HCT116 (cell line): ENCODE measurements at regions not wholly inside any gene's neighbourhood (a gene's known extent, or its start where the extent isn't known, plus 50 kb on each side); places are given as distances from the start of the nearest gene placed in this dataset.

Experiments used
- ATAC-seq: fragments of 200-7000 bp; cut with Tn5 transposase; 2 replicates; pipeline ENCODE4 v1.9.1; 2020; ENCODE audit warnings: mild to moderate bottlenecking, moderate library complexity
- BruUV-seq: library from RNA; stranded (reverse); fragments of 400-500 nt; replicated peaks from 2 replicates; lab custom pipeline; 2021; lab: Mats Ljungman, UMichigan
- CTCF ChIA-PET: fragments of 300-600 bp; sonication (Branson Sonifier 250); formaldehyde crosslinking; loops from one replicate; lab custom pipeline; 2021; ENCODE audit warnings: antibody characterized with exemption; lab: Charles Lee
- POLR2A ChIA-PET: fragments of 300-600, 350-600 bp; sonication (Branson Sonifier 250); formaldehyde crosslinking; loops from one replicate; lab custom pipeline; 2021; ENCODE audit warnings: antibody characterized with exemption; lab: Charles Lee
- RAD21 ChIA-PET, 2 experiments: fragments of 300-600 bp; sonication (Branson Sonifier 250); formaldehyde crosslinking; loops; one replicate each; lab custom pipeline; 2023; ENCODE audit warnings: low total read pairs in 2 of 2; ENCODE audit not compliant: uncharacterized antibody in 2 of 2, unreplicated experiment in 2 of 2, low non-redundant PET in 1 of 2; lab: Charles Lee
- DNase-seq: peaks from one replicate; pipeline ENCODE4 v3.0.0-alpha.2; 2010; ENCODE audit warnings: low read depth, low spot score
- H2AFZ ChIP-seq: fragments of 200-600 bp; shearing (Covaris generic), sonication (generic); 2 replicates; pipeline ENCODE4 v1.6.1; 2017; ENCODE audit warnings: low read depth, mixed run types, mixed read lengths, antibody characterized with exemption, low read length; ENCODE audit not compliant: poor library complexity, severe bottlenecking
- H3K27ac ChIP-seq: 2 replicates; pipeline ENCODE4 v1.5.1; 2012; ENCODE audit warnings: low read depth, low read length
- H3K27me3 ChIP-seq: fragments of 200-600 bp; sonication (generic); 2 replicates; pipeline ENCODE4 v1.6.1; 2016; ENCODE audit warnings: mixed run types, low read length, mixed read lengths; ENCODE audit not compliant: insufficient read depth
- H3K36me3 ChIP-seq, 2 experiments: fragments of 200-500 bp in 1 of 2; fragments of 200-600 bp in 1 of 2; sonication (Bioruptor generic) in 1 of 2; sonication (generic) in 1 of 2; 2 replicates each; pipeline versions ENCODE4 v1.5.1 to v1.6.1; 2014 to 2016; ENCODE audit warnings: low read length in 2 of 2, inconsistent platforms in 1 of 2, mixed read lengths in 1 of 2, mixed run types in 1 of 2; ENCODE audit not compliant: insufficient read depth in 2 of 2, control insufficient read depth in 1 of 2
- H3K4me1 ChIP-seq, 2 experiments: fragments of 200-600 bp in 1 of 2; sonication (generic) in 1 of 2; 2 replicates each; pipeline versions ENCODE4 v1.5.1 to v1.6.1; 2012 to 2017; ENCODE audit warnings: low read length in 2 of 2, inconsistent platforms in 1 of 2, mild to moderate bottlenecking in 1 of 2, mixed read lengths in 1 of 2, mixed run types in 1 of 2, moderate library complexity in 1 of 2; ENCODE audit not compliant: insufficient read depth in 2 of 2, control insufficient read depth in 1 of 2
- H3K4me2 ChIP-seq: fragments of 200-600 bp; sonication (generic); 2 replicates; pipeline ENCODE4 v1.6.1; 2017; ENCODE audit warnings: mixed run types, low read length, mixed read lengths
- H3K4me3 ChIP-seq, 2 experiments: fragments of 200-600 bp in 1 of 2; sonication (generic) in 1 of 2; replicated peaks in 1 of 2; 2 replicates each; pipeline ENCODE4 v1.5.1; 2011 to 2016; ENCODE audit warnings: low read length in 2 of 2, control low read depth in 1 of 2, low read depth in 1 of 2, mild to moderate bottlenecking in 1 of 2, mixed read lengths in 1 of 2, mixed run types in 1 of 2
- H3K79me2 ChIP-seq: fragments of 200-600 bp; sonication (generic); 2 replicates; pipeline ENCODE4 v1.6.1; 2017; ENCODE audit warnings: mild to moderate bottlenecking, mixed run types, low read length, moderate library complexity, mixed read lengths; ENCODE audit not compliant: insufficient read depth
- H3K9ac ChIP-seq: fragments of 200-600 bp; sonication (generic); 2 replicates; pipeline ENCODE4 v1.6.1; 2016; ENCODE audit warnings: low read length, mixed read lengths
- H3K9me2 ChIP-seq: fragments of 200-600 bp; sonication (generic), shearing (Covaris generic); 2 replicates; pipeline ENCODE4 v1.6.1; 2017; ENCODE audit warnings: mixed run types, mild to moderate bottlenecking, moderate library complexity; ENCODE audit not compliant: insufficient read depth
- H3K9me3 ChIP-seq, 2 experiments: fragments of 200-500 bp in 1 of 2; fragments of 200-600 bp in 1 of 2; sonication (Bioruptor generic) in 1 of 2; sonication (generic) in 1 of 2; 2 replicates each; pipeline ENCODE4 v1.6.1; 2014 to 2017; ENCODE audit warnings: low read length in 2 of 2, mixed read lengths in 2 of 2, inconsistent platforms in 1 of 2, low read depth in 1 of 2, mild to moderate bottlenecking in 1 of 2, mixed run types in 1 of 2, moderate library complexity in 1 of 2; ENCODE audit not compliant: control insufficient read depth in 1 of 2, insufficient read depth in 1 of 2
- H4K20me1 ChIP-seq: fragments of 200-600 bp; sonication (generic), shearing (Covaris generic); 2 replicates; pipeline ENCODE4 v1.6.1; 2017; ENCODE audit warnings: mixed run types, mild to moderate bottlenecking, moderate library complexity; ENCODE audit not compliant: insufficient read depth
- CEBPB ChIP-seq: IDR thresholded peaks from 2 replicates; pipeline ENCODE4 v1.6.1; 2012; ENCODE audit warnings: low read depth
- CTCF ChIP-seq, 3 experiments: fragments of 200-600 bp in 1 of 3; sonication (generic) in 1 of 3; IDR thresholded peaks in 2 of 3; conservative IDR thresholded peaks in 1 of 3; 2 replicates each; pipeline ENCODE4 v1.5.1; 2012 to 2017; ENCODE audit warnings: low read depth in 2 of 3, low read length in 2 of 3, antibody characterized with exemption in 1 of 3, borderline replicate concordance in 1 of 3, control low read depth in 1 of 3, mild to moderate bottlenecking in 1 of 3, mixed read lengths in 1 of 3, mixed run types in 1 of 3, moderate library complexity in 1 of 3; ENCODE audit not compliant: insufficient read depth in 1 of 3
- EGR1 ChIP-seq: IDR thresholded peaks from 2 replicates; pipeline ENCODE4 v1.6.1; 2012; ENCODE audit warnings: low read depth
- ELF1 ChIP-seq: IDR thresholded peaks from 2 replicates; pipeline ENCODE4 v1.6.1; 2012; ENCODE audit warnings: low read depth, borderline replicate concordance
- EZH2 ChIP-seq: fragments of 200-600 bp; sonication (generic); IDR thresholded peaks from 2 replicates; pipeline ENCODE4 v1.6.1; 2017; ENCODE audit warnings: antibody characterized with exemption, mixed run types
- EZH2phosphoT487 ChIP-seq: fragments of 200-600 bp; IDR thresholded peaks from 2 replicates; pipeline ENCODE4 v1.6.1; 2018; ENCODE audit warnings: antibody characterized with exemption, borderline replicate concordance
- FOSL1 ChIP-seq: IDR thresholded peaks from 2 replicates; pipeline ENCODE4 v1.6.1; 2012; ENCODE audit warnings: low read depth
- MAX ChIP-seq: IDR thresholded peaks from 2 replicates; pipeline ENCODE4 v1.6.1; 2012
- POLR2A ChIP-seq: IDR thresholded peaks from 2 replicates; pipeline ENCODE4 v1.7.0; 2011; ENCODE audit warnings: borderline replicate concordance; ENCODE audit not compliant: insufficient read depth, insufficient read length; ENCODE audit errors: extremely low read depth
- POLR2AphosphoS5 ChIP-seq: IDR thresholded peaks from 2 replicates; pipeline ENCODE4 v1.6.1; 2011; ENCODE audit warnings: mild to moderate bottlenecking, low read depth, low read length, moderate library complexity
- RAD21 ChIP-seq: IDR thresholded peaks from 2 replicates; pipeline ENCODE4 v1.6.1; 2012; ENCODE audit warnings: low read depth, mild to moderate bottlenecking
- REST ChIP-seq: IDR thresholded peaks from 2 replicates; pipeline ENCODE4 v1.6.1; 2012; ENCODE audit warnings: low read depth
- SP1 ChIP-seq: IDR thresholded peaks from 2 replicates; pipeline ENCODE4 v1.6.1; 2012; ENCODE audit warnings: low read depth
- TCF7L2 ChIP-seq: IDR thresholded peaks from 2 replicates; pipeline ENCODE4 v1.7.0; 2011; ENCODE audit warnings: borderline replicate concordance, inconsistent platforms; ENCODE audit not compliant: insufficient read depth, insufficient read length; ENCODE audit errors: extremely low read depth
- YY1 ChIP-seq: IDR thresholded peaks from 2 replicates; pipeline ENCODE4 v1.6.1; 2011; ENCODE audit warnings: low read length, low read depth, moderate library complexity, mild to moderate bottlenecking; ENCODE audit not compliant: insufficient replicate concordance; ENCODE audit errors: extremely low read depth
- ZFX ChIP-seq: fragments of 450-650 bp; IDR thresholded peaks from 2 replicates; pipeline ENCODE4 v1.6.1; 2017
- ZNF274 ChIP-seq: fragments of 200-500 bp; sonication (Bioruptor generic); IDR thresholded peaks from 2 replicates; pipeline ENCODE4 v1.6.1; 2014; ENCODE audit warnings: mild to moderate bottlenecking, low read depth, low read length, inconsistent platforms
- intact Hi-C: fragments of 100-400 bp; cut with micrococcal nuclease; formaldehyde crosslinking; loops from 2 replicates; pipeline ENCODE4 v1.10.0; 2022
- TF ChIP-seq, protein P1 (sequence below): IDR thresholded peaks from 2 replicates; pipeline ENCODE4 v1.6.1; 2011; ENCODE audit warnings: mild to moderate bottlenecking, low read length, moderate library complexity; ENCODE audit not compliant: insufficient replicate concordance; ENCODE audit errors: extremely low read depth

DNA sequence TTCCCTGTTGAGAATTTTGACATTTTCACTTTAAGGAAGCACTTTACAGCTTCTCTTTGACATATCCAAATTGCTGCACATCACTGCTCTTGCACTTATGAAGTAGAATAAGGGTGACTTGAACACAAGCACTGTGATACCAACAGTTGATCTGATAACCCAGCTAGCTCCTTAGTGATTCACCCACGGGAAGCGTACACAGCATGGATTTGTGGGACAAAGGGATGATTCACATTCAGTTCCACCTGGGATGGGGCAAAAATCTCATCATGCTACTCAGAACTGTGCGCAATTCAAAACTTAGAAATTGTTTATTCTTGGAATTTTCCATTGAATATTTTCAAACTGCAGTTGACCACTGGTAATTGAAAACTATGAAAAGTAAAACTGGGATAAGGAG is 1565.5 kb upstream of the CDH9 start:
- Histone ChIP-seq H3K9me3 (peaks cover 1 to 12% of the 10 kb centered on the region in 2 experiments; a peak in 3 of 4 replicates), H3K4me3 (no peak overlapping the region), H3K79me2 (no peaks in the 10 kb centered on the region), H3K4me2 (no peak overlapping the region), H4K20me1 (no peaks in the 10 kb centered on the region), H3K4me1 (no peaks in the 10 kb centered on the region), H2AFZ (no peak overlapping the region), H3K9ac (no peak overlapping the region), H3K27me3 (no peaks in the 10 kb centered on the region), H3K27ac (no peak overlapping the region), H3K36me3 (no peaks in the 10 kb centered on the region), H3K9me2 (no peaks in the 10 kb centered on the region)
- CTCF ChIA-PET, result no interaction called here
- TF ChIP-seq ELF1, result no peak
- TF ChIP-seq, protein P1, sequence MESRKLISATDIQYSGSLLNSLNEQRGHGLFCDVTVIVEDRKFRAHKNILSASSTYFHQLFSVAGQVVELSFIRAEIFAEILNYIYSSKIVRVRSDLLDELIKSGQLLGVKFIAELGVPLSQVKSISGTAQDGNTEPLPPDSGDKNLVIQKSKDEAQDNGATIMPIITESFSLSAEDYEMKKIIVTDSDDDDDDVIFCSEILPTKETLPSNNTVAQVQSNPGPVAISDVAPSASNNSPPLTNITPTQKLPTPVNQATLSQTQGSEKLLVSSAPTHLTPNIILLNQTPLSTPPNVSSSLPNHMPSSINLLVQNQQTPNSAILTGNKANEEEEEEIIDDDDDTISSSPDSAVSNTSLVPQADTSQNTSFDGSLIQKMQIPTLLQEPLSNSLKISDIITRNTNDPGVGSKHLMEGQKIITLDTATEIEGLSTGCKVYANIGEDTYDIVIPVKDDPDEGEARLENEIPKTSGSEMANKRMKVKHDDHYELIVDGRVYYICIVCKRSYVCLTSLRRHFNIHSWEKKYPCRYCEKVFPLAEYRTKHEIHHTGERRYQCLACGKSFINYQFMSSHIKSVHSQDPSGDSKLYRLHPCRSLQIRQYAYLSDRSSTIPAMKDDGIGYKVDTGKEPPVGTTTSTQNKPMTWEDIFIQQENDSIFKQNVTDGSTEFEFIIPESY, result no peak
- no peak for TF ChIP-seq POLR2AphosphoS5
- no peak for TF ChIP-seq EZH2
- no peak for TF ChIP-seq ZNF274
- no peak for TF ChIP-seq MAX
- TF ChIP-seq EGR1, result no peak
- no peak for TF ChIP-seq CEBPB
- no peak for TF ChIP-seq SP1
- TF ChIP-seq FOSL1, result no peak
- no peak for TF ChIP-seq RAD21
- TF ChIP-seq ZFX, result no peak
- TF ChIP-seq POLR2A, result no peak
- no peak for TF ChIP-seq TCF7L2
- TF ChIP-seq EZH2phosphoT487, result no peak
- TF ChIP-seq CTCF (IDR thresholded peaks at IDR 0.05 in 2 of 3, conservative IDR thresholded peaks at IDR 0.05 in 1 of 3; ENCODE audit: borderline replicate concordance in 1 of 3, insufficient read depth in 1 of 3, low read depth in 2 of 3, low read length in 2 of 3), result no peak
- no peak for TF ChIP-seq REST
- TF ChIP-seq YY1, result no peak
- no TSS peak for BruUV-seq
- intact Hi-C loops, result no loop called here
- DNase-seq (no peak), ATAC-seq (no peak)
- POLR2A ChIA-PET, result no interaction called here
- RAD21 ChIA-PET, result no interaction called here
